ENCODE measurements at regions not wholly inside any gene's neighbourhood (a gene's known extent, or its start where the extent isn't known, plus 50 kb on each side); places are given as distances from the start of the nearest gene placed in this dataset.

DNA sequence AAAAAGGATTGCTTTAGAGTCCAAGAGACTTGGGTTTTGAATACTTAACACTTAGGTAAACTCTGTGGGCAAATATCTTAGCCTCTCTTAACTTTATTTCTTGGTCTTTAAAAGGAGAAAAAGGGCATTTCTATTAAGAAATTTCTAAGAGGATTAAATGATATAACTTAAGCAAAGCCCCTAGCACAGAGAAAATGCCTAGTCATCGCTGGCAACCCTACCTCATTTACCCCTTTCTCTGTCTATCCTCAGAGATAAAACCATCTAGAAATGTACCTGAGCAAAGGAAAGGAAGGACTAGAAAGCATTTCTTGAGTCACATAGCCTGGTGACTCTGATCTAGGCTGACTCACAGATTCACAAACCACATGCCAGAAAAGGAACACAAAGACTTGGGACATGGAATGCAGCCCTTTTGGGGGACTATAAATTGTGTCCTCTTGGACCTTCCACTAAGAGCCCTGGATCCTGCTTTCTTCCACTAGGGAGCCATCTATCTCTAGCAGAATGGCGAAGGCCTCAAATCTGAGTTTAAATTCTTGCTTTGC, 120.6 kb downstream of the FOXD1 start:
- TF ChIP-seq CTCF (IDR thresholded peaks at IDR 0.05) (no peak), POLR2A (IDR thresholded peaks at IDR 0.05) (no peak)
